GM12874 (cell line): ENCODE measurements at regions not wholly inside any gene's neighbourhood (a gene's known extent, or its start where the extent isn't known, plus 50 kb on each side); places are given as distances from the start of the nearest gene placed in this dataset.

Experiments
- CTCF ChIP-seq: IDR thresholded peaks from 2 replicates; pipeline ENCODE4 v1.5.1; 2011; ENCODE audit warnings: low read depth, mild to moderate bottlenecking, control low read depth, low read length, moderate library complexity; ENCODE audit not compliant: insufficient read depth

GRCh38 chr7:13821152-13821787 lies 168.2 kb downstream of the ETV1 start:
- no peak for TF ChIP-seq CTCF

- no peak for TF ChIP-seq CTCF
Measured at GRCh38 chr7:13822678-13823077, 166.8 kb downstream of the ETV1 start.

GRCh38 chr7:13826752-13827151 lies 162.7 kb downstream of the ETV1 start:
- no peak for TF ChIP-seq CTCF

- no peak for TF ChIP-seq CTCF
Measured at GRCh38 chr7:13827716-13828115, 161.8 kb downstream of the ETV1 start.

GRCh38 chr7:13829231-13829630 lies 160.2 kb downstream of the ETV1 start:
- no peak for TF ChIP-seq CTCF

GRCh38 chr7:13829914-13830900 lies 159.3 kb downstream of the ETV1 start:
- TF ChIP-seq CTCF, result no peak

- no peak for TF ChIP-seq CTCF
Measured at GRCh38 chr7:13832346-13832745, 157.1 kb downstream of the ETV1 start.
